ENCODE measurements at regions not wholly inside any gene's neighbourhood (a gene's known extent, or its start where the extent isn't known, plus 50 kb on each side); places are given as distances from the start of the nearest gene placed in this dataset.

DNA sequence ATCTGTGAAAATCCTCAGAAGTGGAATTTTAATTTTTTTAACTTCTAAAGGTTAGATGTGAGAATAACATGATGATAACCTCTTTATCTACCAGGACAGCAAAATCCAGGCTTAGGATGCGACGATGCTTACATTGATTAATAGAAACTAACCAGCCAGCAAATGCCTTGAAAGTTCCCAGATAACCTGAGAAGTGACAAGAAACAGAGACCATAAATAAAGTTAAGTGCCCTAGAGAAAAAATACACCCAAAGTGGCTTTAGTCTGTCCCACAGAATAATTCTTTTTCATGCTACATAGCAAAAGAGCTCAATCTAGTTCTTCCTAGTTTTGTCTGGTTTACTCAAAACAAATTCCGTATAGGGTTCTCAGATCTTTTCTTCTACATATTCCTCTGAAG is 262.7 kb downstream of the WDR11 start:
- TF ChIP-seq POLR2A (IDR thresholded peaks at IDR 0.05; ENCODE audit: low read depth, low read length) (no peak), YY1 (IDR thresholded peaks at IDR 0.05; ENCODE audit: low read depth, low read length) (no peak), DPF2 (IDR thresholded peaks at IDR 0.05) (no peak), MXI1 (IDR thresholded peaks at IDR 0.05; ENCODE audit: low read depth, low read length) (no peak), HCFC1 (IDR thresholded peaks at IDR 0.05; ENCODE audit: low read length) (no peak), RAD21 (IDR thresholded peaks at IDR 0.05; ENCODE audit: insufficient read depth, low read depth, low read length) (no peak), NR2C2 (IDR thresholded peaks at IDR 0.05; ENCODE audit: borderline replicate concordance, control insufficient read depth, insufficient read length, low read depth) (no peak), NFYA (IDR thresholded peaks at IDR 0.05; ENCODE audit: borderline replicate concordance, low read depth, low read length) (no peak), RUNX3 (IDR thresholded peaks at IDR 0.05; ENCODE audit: low read length) (no peak), FOS (IDR thresholded peaks at IDR 0.05; ENCODE audit: borderline replicate concordance, extremely low read depth, insufficient read length) (no peak), SMC3 (IDR thresholded peaks at IDR 0.05; ENCODE audit: borderline replicate concordance, low read length) (no peak)
- TF ChIP-seq, protein P1, sequence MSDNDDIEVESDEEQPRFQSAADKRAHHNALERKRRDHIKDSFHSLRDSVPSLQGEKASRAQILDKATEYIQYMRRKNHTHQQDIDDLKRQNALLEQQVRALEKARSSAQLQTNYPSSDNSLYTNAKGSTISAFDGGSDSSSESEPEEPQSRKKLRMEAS (IDR thresholded peaks at IDR 0.05; ENCODE audit: low read depth, low read length) = no peak
- TF ChIP-seq, protein P2, sequence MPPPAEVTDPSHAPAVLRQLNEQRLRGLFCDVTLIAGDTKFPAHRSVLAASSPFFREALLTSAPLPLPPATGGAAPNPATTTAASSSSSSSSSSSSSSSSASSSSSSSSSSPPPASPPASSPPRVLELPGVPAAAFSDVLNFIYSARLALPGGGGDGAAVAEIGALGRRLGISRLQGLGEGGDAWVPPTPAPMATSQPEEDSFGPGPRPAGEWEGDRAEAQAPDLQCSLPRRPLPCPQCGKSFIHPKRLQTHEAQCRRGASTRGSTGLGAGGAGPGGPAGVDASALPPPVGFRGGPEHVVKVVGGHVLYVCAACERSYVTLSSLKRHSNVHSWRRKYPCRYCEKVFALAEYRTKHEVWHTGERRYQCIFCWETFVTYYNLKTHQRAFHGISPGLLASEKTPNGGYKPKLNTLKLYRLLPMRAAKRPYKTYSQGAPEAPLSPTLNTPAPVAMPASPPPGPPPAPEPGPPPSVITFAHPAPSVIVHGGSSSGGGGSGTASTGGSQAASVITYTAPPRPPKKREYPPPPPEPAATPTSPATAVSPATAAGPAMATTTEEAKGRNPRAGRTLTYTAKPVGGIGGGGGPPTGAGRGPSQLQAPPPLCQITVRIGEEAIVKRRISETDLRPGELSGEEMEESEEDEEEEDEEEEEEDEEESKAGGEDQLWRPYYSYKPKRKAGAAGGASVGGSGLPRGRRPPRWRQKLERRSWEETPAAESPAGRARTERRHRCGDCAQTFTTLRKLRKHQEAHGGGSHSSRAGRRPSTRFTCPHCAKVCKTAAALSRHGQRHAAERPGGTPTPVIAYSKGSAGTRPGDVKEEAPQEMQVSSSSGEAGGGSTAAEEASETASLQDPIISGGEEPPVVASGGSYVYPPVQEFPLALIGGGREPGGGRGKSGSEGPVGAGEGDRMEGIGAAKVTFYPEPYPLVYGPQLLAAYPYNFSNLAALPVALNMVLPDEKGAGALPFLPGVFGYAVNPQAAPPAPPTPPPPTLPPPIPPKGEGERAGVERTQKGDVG (CRISPR knock-in tag; IDR thresholded peaks at IDR 0.05) = no peak
- TF ChIP-seq, protein P3, sequence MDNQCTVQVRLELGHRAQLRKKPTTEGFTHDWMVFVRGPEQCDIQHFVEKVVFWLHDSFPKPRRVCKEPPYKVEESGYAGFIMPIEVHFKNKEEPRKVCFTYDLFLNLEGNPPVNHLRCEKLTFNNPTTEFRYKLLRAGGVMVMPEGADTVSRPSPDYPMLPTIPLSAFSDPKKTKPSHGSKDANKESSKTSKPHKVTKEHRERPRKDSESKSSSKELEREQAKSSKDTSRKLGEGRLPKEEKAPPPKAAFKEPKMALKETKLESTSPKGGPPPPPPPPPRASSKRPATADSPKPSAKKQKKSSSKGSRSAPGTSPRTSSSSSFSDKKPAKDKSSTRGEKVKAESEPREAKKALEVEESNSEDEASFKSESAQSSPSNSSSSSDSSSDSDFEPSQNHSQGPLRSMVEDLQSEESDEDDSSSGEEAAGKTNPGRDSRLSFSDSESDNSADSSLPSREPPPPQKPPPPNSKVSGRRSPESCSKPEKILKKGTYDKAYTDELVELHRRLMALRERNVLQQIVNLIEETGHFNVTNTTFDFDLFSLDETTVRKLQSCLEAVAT (IDR thresholded peaks at IDR 0.05) = no peak
- TF ChIP-seq, protein P4, sequence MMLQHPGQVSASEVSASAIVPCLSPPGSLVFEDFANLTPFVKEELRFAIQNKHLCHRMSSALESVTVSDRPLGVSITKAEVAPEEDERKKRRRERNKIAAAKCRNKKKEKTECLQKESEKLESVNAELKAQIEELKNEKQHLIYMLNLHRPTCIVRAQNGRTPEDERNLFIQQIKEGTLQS (IDR thresholded peaks at IDR 0.05; ENCODE audit: borderline replicate concordance, extremely low read depth, low read depth, low read length) = no peak
- 62% methylated on average over 3 of the region's 3 CpGs for WGBS (ENCODE audit: insufficient coverage, insufficient replicate concordance, low lambda C conversion rate, missing lambda C conversion rate)
- BruUV-seq (replicated peaks) = no TSS peak
- Histone ChIP-seq H3K9ac (ENCODE audit: control insufficient read depth, insufficient read depth, low read length) (no peak overlapping the region), H3K4me3 (no peak overlapping the region), H3K4me2 (ENCODE audit: control insufficient read depth, insufficient read depth) (no peak overlapping the region), H3K4me1 (ENCODE audit: control insufficient read depth, insufficient read depth, low read length) (no peaks in the 10 kb centered on the region), H3K27ac (ENCODE audit: control insufficient read depth, insufficient read depth) (no peak overlapping the region), H2AFZ (ENCODE audit: control insufficient read depth, low read depth, low read length) (no peak overlapping the region), H3K36me3 (ENCODE audit: control insufficient read depth in 2 of 2, insufficient read depth in 2 of 2, low read length in 1 of 2) (no peaks in the 10 kb centered on the region), H4K20me1 (ENCODE audit: control insufficient read depth, insufficient read depth) (no peaks in the 10 kb centered on the region), H3K79me2 (ENCODE audit: control insufficient read depth, insufficient read depth, low read length) (no peaks in the 10 kb centered on the region), H3K27me3 (replicated peaks in 1 of 2; ENCODE audit: control insufficient read depth in 2 of 2, insufficient read depth in 2 of 2, low read length in 1 of 2) (no peaks in the 10 kb centered on the region), H3K9me3 (replicated peaks; ENCODE audit: control insufficient read depth, insufficient read depth, low read length) (no peaks in the 10 kb centered on the region; the same call in 2 of the 3 replicates)
- FAIRE-seq = no peak
- SMC1A ChIA-PET (ENCODE audit: uncharacterized antibody, unreplicated experiment) = interaction anchor here (0.7 to 1.1 kb wide), 2 partner anchors 15 to 98 kb away, joined by 3 read pairs; no protein-coding TSS in a partner anchor
- no peak for DNase-seq (ENCODE audit: low read depth, low spot score)
- in situ Hi-C loops (cut with MboI) (no loop called here), intact Hi-C loops (cut with micrococcal nuclease; ENCODE audit: unreplicated experiment) (no loop called here)
- ATAC-seq = no peak
- CTCF ChIA-PET = no interaction called here
- RAD21 ChIA-PET (ENCODE audit: unreplicated experiment) = no interaction called here
- POLR2A ChIA-PET = no interaction called here

Measured in GM12878 (cell line).